NCI-H1092 (cell line): ENCODE measurements at regions not wholly inside any gene's neighbourhood (a gene's known extent, or its start where the extent isn't known, plus 50 kb on each side); places are given as distances from the start of the nearest gene placed in this dataset.

Experiments used
- DNase-seq: peaks from one replicate; lab custom pipeline; 2025; lab: John Stamatoyannopoulos, UW

GRCh38 chr12:88994971-88995370 lies 357.3 kb downstream of the DUSP6 start:
- no peak for DNase-seq

GRCh38 chr12:88994537-88994936 lies 357.8 kb downstream of the DUSP6 start:
- DNase-seq = no peak

GRCh38 chr12:88993651-88994050 lies 358.6 kb downstream of the DUSP6 start:
- DNase-seq = peak; percentile 54

- DNase-seq = no peak
Observed at GRCh38 chr12:88986056-88986455, 366.2 kb downstream of the DUSP6 start.

GRCh38 chr12:88985631-88986030 lies 366.7 kb downstream of the DUSP6 start:
- no peak for DNase-seq

- DNase-seq = no peak
Observed at GRCh38 chr12:88985011-88985410, 367.3 kb downstream of the DUSP6 start.

GRCh38 chr12:88982694-88983093 lies 369.6 kb downstream of the DUSP6 start:
- DNase-seq = no peak

- no peak for DNase-seq
Observed at GRCh38 chr12:88977115-88977514, 375.2 kb downstream of the DUSP6 start.

- no peak for DNase-seq
Observed at GRCh38 chr12:88973998-88974397, 378.3 kb downstream of the DUSP6 start.

GRCh38 chr12:88970740-88971139 lies 381.6 kb downstream of the DUSP6 start:
- DNase-seq = no peak

- no peak for DNase-seq
Observed at GRCh38 chr12:88969127-88969526, 383.2 kb downstream of the DUSP6 start.

- DNase-seq = no peak
Observed at GRCh38 chr12:88960213-88960878, 380.1 kb upstream of the KITLG start.

- DNase-seq = peak; percentile 96
Observed at GRCh38 chr12:88958946-88959345, 378.7 kb upstream of the KITLG start.

- DNase-seq = peak; percentile 24
Observed at GRCh38 chr12:88958153-88958552, 377.9 kb upstream of the KITLG start.

- DNase-seq = no peak
Observed at GRCh38 chr12:88957358-88957757, 377.1 kb upstream of the KITLG start.

- no peak for DNase-seq
Observed at GRCh38 chr12:88955531-88955930, 375.3 kb upstream of the KITLG start.

- DNase-seq = no peak
Observed at GRCh38 chr12:88953029-88953586, 372.8 kb upstream of the KITLG start.

GRCh38 chr12:88952562-88952942 lies 372.3 kb upstream of the KITLG start:
- no peak for DNase-seq

- no peak for DNase-seq
Observed at GRCh38 chr12:88951860-88952561, 371.7 kb upstream of the KITLG start.

- DNase-seq = peak; percentile 6
Observed at GRCh38 chr12:88951177-88951576, 370.9 kb upstream of the KITLG start.

GRCh38 chr12:88947486-88948043 lies 367.3 kb upstream of the KITLG start:
- DNase-seq = no peak

GRCh38 chr12:88946372-88946997 lies 366.2 kb upstream of the KITLG start:
- DNase-seq = no peak
